HEK293T (cell line): ENCODE measurements at regions not wholly inside any gene's neighbourhood (a gene's known extent, or its start where the extent isn't known, plus 50 kb on each side); places are given as distances from the start of the nearest gene placed in this dataset.
A peak's percentile ranks its signal among the peaks of the same experiment; 100 is the strongest.

Source experiments
- CTCF ChIA-PET: fragments of 350-600 bp; formaldehyde crosslinking; extraction: SDS; loops from one replicate; lab custom pipeline; 2021; ENCODE audit warnings: antibody characterized with exemption, inconsistent platforms; lab: Yijun Ruan, JAX
- POLR2A ChIA-PET: fragments of 350-600 bp; formaldehyde crosslinking; extraction: SDS; loops from one replicate; lab custom pipeline; 2020; ENCODE audit warnings: antibody characterized with exemption, inconsistent platforms; lab: Yijun Ruan, JAX
- DNase-seq: peaks from one replicate; pipeline ENCODE4 v3.0.0; 2012; ENCODE audit warnings: mixed read lengths; ENCODE audit errors: extremely low spot score
- ARNT ChIP-seq: fragments of 450-650 bp; IDR thresholded peaks from 2 replicates; pipeline ENCODE4 v1.6.1; 2017; ENCODE audit warnings: mild to moderate bottlenecking
- BHLHE40 ChIP-seq: fragments of 450-650 bp; IDR thresholded peaks from 2 replicates; pipeline ENCODE4 v1.6.1; 2016; ENCODE audit warnings: mild to moderate bottlenecking, moderate library complexity, borderline replicate concordance
- CTBP1 ChIP-seq: fragments of 450-650 bp; IDR thresholded peaks from 2 replicates; pipeline ENCODE4 v1.6.1; 2016; ENCODE audit warnings: borderline replicate concordance
- ELF4 ChIP-seq: fragments of 450-650 bp; IDR thresholded peaks from 2 replicates; pipeline ENCODE4 v1.6.1; 2017; ENCODE audit warnings: antibody characterized with exemption
- FOXA1 ChIP-seq: fragments of 450-650 bp; IDR thresholded peaks from 2 replicates; pipeline ENCODE4 v1.6.1; 2016; ENCODE audit warnings: mild to moderate bottlenecking
- FOXK2 ChIP-seq: fragments of 450-650 bp; IDR thresholded peaks from 2 replicates; pipeline ENCODE4 v1.6.1; 2016; ENCODE audit warnings: mild to moderate bottlenecking
- FOXM1 ChIP-seq: fragments of 450-650 bp; IDR thresholded peaks from 2 replicates; pipeline ENCODE4 v1.6.1; 2017; ENCODE audit warnings: mild to moderate bottlenecking, borderline replicate concordance
- HDGF ChIP-seq: fragments of 450-650 bp; IDR thresholded peaks from 2 replicates; pipeline ENCODE4 v1.6.1; 2017; ENCODE audit warnings: antibody characterized with exemption, borderline replicate concordance
- L3MBTL2 ChIP-seq: fragments of 450-650 bp; conservative IDR thresholded peaks from 2 replicates; pipeline ENCODE4 v1.6.1; 2016; ENCODE audit warnings: mild to moderate bottlenecking
- LEF1 ChIP-seq: fragments of 450-650 bp; IDR thresholded peaks from 2 replicates; pipeline ENCODE4 v1.6.1; 2017; ENCODE audit warnings: mild to moderate bottlenecking, borderline replicate concordance
- NFRKB ChIP-seq: fragments of 450-650 bp; IDR thresholded peaks from 2 replicates; pipeline ENCODE4 v1.6.1; 2016; ENCODE audit warnings: mild to moderate bottlenecking, moderate library complexity
- SP1 ChIP-seq: fragments of 450-650 bp; IDR thresholded peaks from 2 replicates; pipeline ENCODE4 v1.6.1; 2017
- SUZ12 ChIP-seq: fragments of 450-650 bp; IDR thresholded peaks from 2 replicates; pipeline ENCODE4 v1.6.1; 2016; ENCODE audit warnings: mild to moderate bottlenecking
- TARDBP ChIP-seq: fragments of 450-650 bp; IDR thresholded peaks from 2 replicates; pipeline ENCODE4 v1.6.1; 2016
- ZNF384 ChIP-seq: fragments of 450-650 bp; IDR thresholded peaks from 2 replicates; pipeline ENCODE4 v1.6.1; 2016
- TF ChIP-seq, protein P1 (sequence below): fragments of 450-650 bp; IDR thresholded peaks from 2 replicates; pipeline ENCODE4 v1.6.1; 2016

DNA sequence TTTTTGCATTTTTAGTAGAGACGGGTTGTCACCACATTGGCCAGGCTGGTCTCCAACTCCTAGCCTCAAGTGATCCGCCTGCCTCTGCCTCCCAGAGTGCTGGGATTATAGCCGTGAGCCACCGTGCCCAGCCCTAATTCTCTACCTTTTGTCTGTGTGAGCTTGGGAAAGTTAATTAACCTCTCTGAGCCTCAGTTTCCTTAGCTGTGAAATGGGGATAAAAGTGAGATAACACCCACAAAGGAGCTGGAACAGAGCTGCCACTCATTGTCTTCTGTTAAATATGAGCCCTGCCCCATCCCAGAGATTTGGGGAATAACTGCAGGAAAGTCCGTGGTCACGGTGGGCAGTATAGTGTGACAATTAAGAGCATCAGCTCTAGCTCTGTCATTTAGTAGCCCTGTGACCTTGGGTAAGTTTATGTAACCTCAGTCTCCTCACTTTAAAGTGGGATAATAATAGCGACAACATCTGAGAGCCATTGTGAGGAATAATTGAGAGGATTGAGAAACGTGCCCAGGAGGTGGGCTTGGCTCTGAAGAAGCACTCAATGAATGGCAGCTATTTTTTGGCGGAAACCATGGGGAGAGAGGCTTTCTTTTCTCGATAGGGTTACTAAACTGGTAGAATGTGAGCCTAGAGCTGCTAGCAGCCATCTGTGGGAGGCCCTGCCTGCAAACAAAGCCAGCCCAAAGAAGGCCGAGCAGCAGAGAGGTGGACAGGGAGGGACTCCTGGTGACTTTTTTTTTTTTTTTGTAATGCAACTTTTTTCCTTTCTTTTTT lies 60.8 kb upstream of the MED13L start:
- TF ChIP-seq BHLHE40: no peak
- TF ChIP-seq ZNF384: no peak
- no peak for TF ChIP-seq L3MBTL2
- no peak for TF ChIP-seq FOXA1
- no peak for TF ChIP-seq ELF4
- TF ChIP-seq TARDBP: no peak
- no peak for TF ChIP-seq CTBP1
- TF ChIP-seq SUZ12: no peak
- no peak for TF ChIP-seq FOXK2
- no peak for TF ChIP-seq HDGF
- no peak for TF ChIP-seq ARNT
- TF ChIP-seq, protein P1, sequence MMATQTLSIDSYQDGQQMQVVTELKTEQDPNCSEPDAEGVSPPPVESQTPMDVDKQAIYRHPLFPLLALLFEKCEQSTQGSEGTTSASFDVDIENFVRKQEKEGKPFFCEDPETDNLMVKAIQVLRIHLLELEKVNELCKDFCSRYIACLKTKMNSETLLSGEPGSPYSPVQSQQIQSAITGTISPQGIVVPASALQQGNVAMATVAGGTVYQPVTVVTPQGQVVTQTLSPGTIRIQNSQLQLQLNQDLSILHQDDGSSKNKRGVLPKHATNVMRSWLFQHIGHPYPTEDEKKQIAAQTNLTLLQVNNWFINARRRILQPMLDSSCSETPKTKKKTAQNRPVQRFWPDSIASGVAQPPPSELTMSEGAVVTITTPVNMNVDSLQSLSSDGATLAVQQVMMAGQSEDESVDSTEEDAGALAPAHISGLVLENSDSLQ: no peak
- no peak for TF ChIP-seq FOXM1
- no peak for TF ChIP-seq LEF1
- CTCF ChIA-PET: no interaction called here
- no peak for DNase-seq
- POLR2A ChIA-PET: no interaction called here

GRCh38 chr12:116339062-116339461 lies 61.6 kb upstream of the MED13L start:
- DNase-seq: no peak

DNA sequence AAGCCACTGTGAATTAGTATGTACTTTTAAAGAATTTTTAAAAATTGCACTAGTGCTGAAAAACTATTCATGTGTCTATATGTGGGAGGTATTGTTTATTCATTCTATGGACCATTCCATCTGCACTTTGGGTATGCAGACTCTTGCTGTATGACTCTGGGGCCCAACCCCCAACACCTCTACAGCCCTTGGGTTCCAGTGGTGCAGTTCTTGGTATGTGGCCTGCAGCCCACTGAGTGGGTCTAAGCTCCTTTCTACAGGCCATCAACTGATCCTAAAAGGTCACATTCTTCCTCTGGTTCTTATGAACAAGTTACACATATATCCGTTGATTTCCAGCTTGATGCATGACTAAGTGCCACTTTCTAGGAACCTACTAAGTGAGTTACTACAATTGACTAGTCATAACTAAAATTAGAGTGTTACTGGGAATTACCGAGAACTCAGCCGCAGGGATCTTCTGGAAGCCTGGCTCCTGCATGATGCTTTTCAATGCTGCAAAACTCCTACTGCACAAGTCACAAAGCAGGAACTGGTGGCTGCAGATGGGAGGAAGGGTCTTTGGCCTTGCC lies 62.4 kb upstream of the MED13L start:
- POLR2A ChIA-PET: no interaction called here

More at GRCh38 chr12:116339062-116339461, 61.6 kb upstream of the MED13L start:
- ChIA-PET CTCF (no interaction called here), POLR2A (no interaction called here)
- TF ChIP-seq ELF4 (no peak), FOXA1 (no peak), BHLHE40 (no peak), HDGF (no peak), SUZ12 (no peak), L3MBTL2 (no peak), TARDBP (no peak), FOXK2 (no peak), CTBP1 (no peak), ZNF384 (no peak), NFRKB (no peak), LEF1 (no peak), SP1 (no peak)

GRCh38 chr12:116343331-116343884 lies 65.9 kb upstream of the MED13L start:
- TF ChIP-seq TARDBP (no peak), FOXM1 (no peak), HDGF (no peak), SUZ12 (no peak), LEF1 (no peak), SP1 (no peak), ARNT (no peak), FOXK2 (no peak), L3MBTL2 (no peak), FOXA1 (no peak)
- TF ChIP-seq, protein P1: no peak
- no peak for DNase-seq
- POLR2A ChIA-PET: no interaction called here
- CTCF ChIA-PET: no interaction called here

More for the DNA sequence above, 62.4 kb upstream of the MED13L start:
- TF ChIP-seq CTBP1 (no peak), NFRKB (no peak), ELF4 (no peak), FOXM1 (no peak), FOXK2 (no peak), BHLHE40 (no peak)
- DNase-seq: no peak
- CTCF ChIA-PET: no interaction called here

- ChIA-PET CTCF (no interaction called here), POLR2A (no interaction called here)
- TF ChIP-seq ZNF384: peak; percentile 47; the same call in 1 of the 2 replicates
- TF ChIP-seq FOXK2: no peak
- TF ChIP-seq ARNT: no peak
- TF ChIP-seq, protein P1: no peak
- no peak for TF ChIP-seq HDGF
- TF ChIP-seq FOXA1: no peak
- DNase-seq: no peak
Measured at GRCh38 chr12:116346222-116346621, 68.7 kb upstream of the MED13L start.

GRCh38 chr12:116346741-116347140 lies 69.2 kb upstream of the MED13L start:
- ChIA-PET POLR2A (no interaction called here), CTCF (no interaction called here)
- TF ChIP-seq CTBP1 (no peak), SUZ12 (no peak), TARDBP (no peak), NFRKB (no peak), FOXM1 (no peak), ELF4 (no peak), BHLHE40 (no peak), FOXA1 (no peak)
- TF ChIP-seq, protein P1: no peak
- no peak for DNase-seq
